WTC11 (cell line): ENCODE measurements at regions not wholly inside any gene's neighbourhood (a gene's known extent, or its start where the extent isn't known, plus 50 kb on each side); places are given as distances from the start of the nearest gene placed in this dataset.

ENCODE experiments used
- ATAC-seq: fragments of 200-7000 bp; cut with Tn5 transposase; 2 replicates; pipeline ENCODE4 v1.10.0; 2021; ENCODE audit warnings: mild to moderate bottlenecking, moderate library complexity
- CTCF ChIA-PET: fragments of 300-600 bp; sonication (Branson Sonifier 250); formaldehyde crosslinking; loops from one replicate; lab custom pipeline; 2021; ENCODE audit warnings: antibody characterized with exemption; lab: Charles Lee
- POLR2A ChIA-PET: fragments of 350-600 bp; sonication (Branson Sonifier 250); formaldehyde crosslinking; loops from one replicate; lab custom pipeline; 2021; ENCODE audit warnings: antibody characterized with exemption; lab: Charles Lee
- DNase-seq: peaks from one replicate; pipeline ENCODE4 v3.0.0; 2021; ENCODE audit warnings: low spot score
- H3K27ac Mint-ChIP-seq: 2 replicates; pipeline ENCODE4 v1.8.0; 2021; ENCODE audit warnings: mixed read lengths
- H3K27me3 Mint-ChIP-seq: 2 replicates; pipeline ENCODE4 v1.8.0; 2021; ENCODE audit warnings: low read depth, mild to moderate bottlenecking, moderate library complexity, mixed read lengths
- H3K36me3 Mint-ChIP-seq: 2 replicates; pipeline ENCODE4 v1.8.0; 2021; ENCODE audit warnings: mixed read lengths
- H3K4me1 Mint-ChIP-seq: 2 replicates; pipeline ENCODE4 v1.8.0; 2022; ENCODE audit warnings: mixed read lengths
- H3K4me3 Mint-ChIP-seq: 2 replicates; pipeline ENCODE4 v1.8.0; 2021; ENCODE audit warnings: mild to moderate bottlenecking, moderate library complexity, mixed read lengths
- H3K9me3 Mint-ChIP-seq: 2 replicates; pipeline ENCODE4 v1.8.0; 2021; ENCODE audit warnings: mixed read lengths
- ATF3 ChIP-seq: sonication (generic); formaldehyde crosslinking; conservative IDR thresholded peaks from 2 replicates; pipeline ENCODE4 v1.8.1; 2022; ENCODE audit warnings: mild to moderate bottlenecking, missing genetic modification reagents
- E2F1 ChIP-seq: sonication (generic); formaldehyde crosslinking; IDR thresholded peaks from 2 replicates; pipeline ENCODE4 v1.8.0; 2022; ENCODE audit warnings: mild to moderate bottlenecking, missing genetic modification reagents
- FOXJ3 ChIP-seq: sonication (generic); formaldehyde crosslinking; IDR thresholded peaks from 2 replicates; pipeline ENCODE4 v1.9.0; 2021; ENCODE audit warnings: missing genetic modification reagents, mild to moderate bottlenecking, borderline replicate concordance
- FOXK1 ChIP-seq: sonication (generic); formaldehyde crosslinking; IDR thresholded peaks from 2 replicates; pipeline ENCODE4 v1.8.0; 2022; ENCODE audit warnings: mild to moderate bottlenecking, moderate library complexity, missing genetic modification reagents
- GTF2I ChIP-seq: fragments of 250-450 bp; sonication (Bioruptor Pico); conservative IDR thresholded peaks from 2 replicates; pipeline ENCODE4 v1.4.0; 2021; ENCODE audit warnings: mild to moderate bottlenecking
- IRF2 ChIP-seq: sonication (generic); formaldehyde crosslinking; IDR thresholded peaks from 2 replicates; pipeline ENCODE4 v1.8.0; 2022; ENCODE audit warnings: low read depth, missing genetic modification reagents, borderline replicate concordance
- MAX ChIP-seq: sonication (generic); formaldehyde crosslinking; IDR thresholded peaks from 2 replicates; pipeline ENCODE4 v1.8.0; 2022; ENCODE audit warnings: mild to moderate bottlenecking, missing genetic modification reagents
- MYBL2 ChIP-seq: sonication (generic); formaldehyde crosslinking; IDR thresholded peaks from 2 replicates; pipeline ENCODE4 v1.8.1; 2023; ENCODE audit warnings: mild to moderate bottlenecking, moderate library complexity, missing genetic modification reagents
- NFYB ChIP-seq: sonication (generic); formaldehyde crosslinking; conservative IDR thresholded peaks from 2 replicates; pipeline ENCODE4 v1.8.0; 2022; ENCODE audit warnings: low read depth, missing genetic modification reagents
- NR3C1 ChIP-seq: sonication (generic); formaldehyde crosslinking; conservative IDR thresholded peaks from 2 replicates; pipeline ENCODE4 v1.8.1; 2023; ENCODE audit warnings: low read depth, mild to moderate bottlenecking, missing genetic modification reagents
- OVOL2 ChIP-seq: fragments of 250-450 bp; sonication (Bioruptor Pico); IDR thresholded peaks from 2 replicates; pipeline ENCODE4 v1.9.0; 2021; ENCODE audit warnings: mild to moderate bottlenecking, borderline replicate concordance
- PRRX2 ChIP-seq: fragments of 250-450 bp; sonication (Bioruptor Pico); IDR thresholded peaks from 2 replicates; pipeline ENCODE4 v1.8.0; 2021; ENCODE audit warnings: mild to moderate bottlenecking
- RORB ChIP-seq: fragments of 250-450 bp; sonication (Bioruptor Pico); IDR thresholded peaks from 2 replicates; pipeline ENCODE4 v1.9.0; 2021; ENCODE audit warnings: mild to moderate bottlenecking
- SMAD4 ChIP-seq: sonication (generic); formaldehyde crosslinking; IDR thresholded peaks from 2 replicates; pipeline ENCODE4 v1.8.0; 2022; ENCODE audit warnings: mild to moderate bottlenecking, missing genetic modification reagents
- STAT6 ChIP-seq: sonication (generic); formaldehyde crosslinking; conservative IDR thresholded peaks from 2 replicates; pipeline ENCODE4 v1.8.1; 2023; ENCODE audit warnings: mild to moderate bottlenecking, low read depth, missing genetic modification reagents, moderate library complexity
- TEAD1 ChIP-seq: sonication (generic); formaldehyde crosslinking; IDR thresholded peaks from 2 replicates; pipeline ENCODE4 v1.8.0; 2022; ENCODE audit warnings: mild to moderate bottlenecking, missing genetic modification reagents
- ZBTB21 ChIP-seq: sonication (generic); formaldehyde crosslinking; IDR thresholded peaks from 2 replicates; pipeline ENCODE4 v1.8.1; 2023; ENCODE audit warnings: mild to moderate bottlenecking, missing genetic modification reagents, borderline replicate concordance
- ZNF121 ChIP-seq: sonication (generic); formaldehyde crosslinking; IDR thresholded peaks from 2 replicates; pipeline ENCODE4 v1.8.0; 2023; ENCODE audit warnings: missing genetic modification reagents
- ZNF423 ChIP-seq: fragments of 250-450 bp; sonication (Bioruptor Pico); IDR thresholded peaks from 2 replicates; pipeline ENCODE4 v2.1.2; 2022; ENCODE audit warnings: mild to moderate bottlenecking, moderate library complexity
- ZNF512 ChIP-seq: sonication (generic); formaldehyde crosslinking; IDR thresholded peaks from 2 replicates; pipeline ENCODE4 v1.8.1; 2022; ENCODE audit warnings: missing genetic modification reagents, borderline replicate concordance
- ZNF532 ChIP-seq: fragments of 250-450 bp; sonication (Bioruptor Pico); IDR thresholded peaks from 2 replicates; pipeline ENCODE4 v1.9.0; 2021; ENCODE audit warnings: mild to moderate bottlenecking, borderline replicate concordance
- ZNF671 ChIP-seq: fragments of 250-450 bp; sonication (Bioruptor Pico); IDR thresholded peaks from 2 replicates; pipeline ENCODE4 v1.8.0; 2021; ENCODE audit warnings: mild to moderate bottlenecking

- no peak for ATAC-seq
- peaks cover 4% of the 10 kb centered on the region; the same call in 1 of the 2 replicates for H3K4me1 Mint-ChIP-seq
- ChIA-PET CTCF (no interaction called here), POLR2A (no interaction called here)
- H3K9me3 Mint-ChIP-seq, result peaks cover 5% of the 10 kb centered on the region; the same call in 1 of the 2 replicates
- DNase-seq, result no peak
- no peak overlapping the region for H3K4me3 Mint-ChIP-seq
- H3K27ac Mint-ChIP-seq, result no peak overlapping the region
- no peaks in the 10 kb centered on the region for H3K27me3 Mint-ChIP-seq
- no peak for TF ChIP-seq ZNF423
- TF ChIP-seq ZNF121 (CRISPR knock-in tag), result no peak
- TF ChIP-seq RORB (CRISPR knock-in tag), result no peak
- TF ChIP-seq ATF3, result no peak
- no peak for TF ChIP-seq NR3C1
- TF ChIP-seq STAT6 (CRISPR knock-in tag), result no peak
- no peak for TF ChIP-seq GTF2I (CRISPR knock-in tag)
- no peak for TF ChIP-seq TEAD1
- TF ChIP-seq SMAD4 (CRISPR knock-in tag), result no peak
- TF ChIP-seq NFYB, result no peak
- no peak for TF ChIP-seq ZNF671
- no peak for TF ChIP-seq MYBL2 (CRISPR knock-in tag)
- TF ChIP-seq ZBTB21 (CRISPR knock-in tag), result no peak
- no peak for TF ChIP-seq IRF2 (CRISPR knock-in tag)
- TF ChIP-seq FOXK1 (CRISPR knock-in tag), result no peak
- no peak for TF ChIP-seq ZNF532
- no peak for TF ChIP-seq MAX (CRISPR knock-in tag)
- no peak for TF ChIP-seq ZNF512
- TF ChIP-seq FOXJ3 (CRISPR knock-in tag), result no peak
- H3K36me3 Mint-ChIP-seq, result no peaks in the 10 kb centered on the region
Measured at GRCh38 chr4:182014164-182014563, 229.0 kb upstream of the TENM3 start.

- ChIA-PET CTCF (no interaction called here), POLR2A (no interaction called here)
- Mint-ChIP-seq H3K9me3 (peaks cover 5% of the 10 kb centered on the region; the same call in 1 of the 2 replicates), H3K27ac (no peak overlapping the region), H3K4me1 (peaks cover 7% of the 10 kb centered on the region; the same call in 1 of the 2 replicates), H3K36me3 (no peaks in the 10 kb centered on the region), H3K4me3 (no peak overlapping the region), H3K27me3 (no peaks in the 10 kb centered on the region)
- ATAC-seq (no peak), DNase-seq (no peak)
- TF ChIP-seq MYBL2 (CRISPR knock-in tag) (no peak), E2F1 (CRISPR knock-in tag) (no peak), OVOL2 (CRISPR knock-in tag) (no peak), RORB (CRISPR knock-in tag) (no peak), NFYB (no peak), PRRX2 (no peak), ZNF121 (CRISPR knock-in tag) (no peak)
Measured at GRCh38 chr4:182015014-182015413, 228.2 kb upstream of the TENM3 start.
